H1 (cell line): ENCODE measurements at regions not wholly inside any gene's neighbourhood (a gene's known extent, or its start where the extent isn't known, plus 50 kb on each side); places are given as distances from the start of the nearest gene placed in this dataset.

Source experiments
- BRCA1 ChIP-seq: IDR thresholded peaks from 2 replicates; pipeline ENCODE4 v1.6.1; 2012; ENCODE audit warnings: low read depth, low read length, improper control_type of control experiment
- CBX5 ChIP-seq: fragments of 300-800, 300-1000 bp; sonication (generic); IDR thresholded peaks from 2 replicates; pipeline ENCODE4 v1.7.1; 2016; ENCODE audit warnings: antibody characterized with exemption, low read length, low read depth
- CHD1 ChIP-seq: IDR thresholded peaks from 2 replicates; pipeline ENCODE4 v1.6.1; 2012; ENCODE audit warnings: low read depth, low read length, improper control_type of control experiment
- CTCF ChIP-seq, 3 experiments: IDR thresholded peaks; 1 replicate in 2 of 3; 2 replicates in 1 of 3; pipeline versions ENCODE4 v1.5.1 to v1.6.1; 2011; ENCODE audit warnings: low read length in 3 of 3, mild to moderate bottlenecking in 3 of 3, inconsistent platforms in 2 of 3, low read depth in 1 of 3, moderate library complexity in 1 of 3; ENCODE audit not compliant: insufficient read depth in 1 of 3; ENCODE audit errors: control extremely low read depth in 1 of 3
- MAX ChIP-seq: IDR thresholded peaks from 2 replicates; pipeline ENCODE4 v1.6.1; 2012; ENCODE audit warnings: inconsistent platforms
- SIN3A ChIP-seq, 2 experiments: IDR thresholded peaks in 1 of 2; conservative IDR thresholded peaks in 1 of 2; 2 replicates each; pipeline ENCODE4 v1.6.1; 2011 to 2012; ENCODE audit warnings: low read length in 2 of 2, improper control_type of control experiment in 1 of 2, low read depth in 1 of 2, mild to moderate bottlenecking in 1 of 2
- SUZ12 ChIP-seq: fragments of 200-600 bp; sonication (generic); IDR thresholded peaks from 2 replicates; pipeline ENCODE4 v1.6.1; 2012; ENCODE audit warnings: mild to moderate bottlenecking, inconsistent platforms, low read length, moderate library complexity, mixed read lengths
- USF2 ChIP-seq: IDR thresholded peaks from 2 replicates; pipeline ENCODE4 v1.6.1; 2011; ENCODE audit warnings: low read length, improper control_type of control experiment

GRCh38 chr1:58059789-58060188, 486.7 kb downstream of the OMA1 start:
- TF ChIP-seq BRCA1: no peak
- TF ChIP-seq SUZ12: no peak
- TF ChIP-seq SIN3A (conservative IDR thresholded peaks at IDR 0.05 in 1 of 2, IDR thresholded peaks at IDR 0.05 in 1 of 2; ENCODE audit: low read depth in 1 of 2, low read length in 2 of 2): no peak
- no peak for TF ChIP-seq USF2
- TF ChIP-seq CTCF (IDR thresholded peaks at IDR 0.05; ENCODE audit: control extremely low read depth in 1 of 3, insufficient read depth in 1 of 3, low read depth in 1 of 3, low read length in 3 of 3): no peak
- no peak for TF ChIP-seq CBX5
- no peak for TF ChIP-seq CHD1
- TF ChIP-seq MAX: no peak
